NOMO-1 treated with DMSO at 0.1 percent for 48 hours (cell line): ENCODE measurements at regions not wholly inside any gene's neighbourhood (a gene's known extent, or its start where the extent isn't known, plus 50 kb on each side); places are given as distances from the start of the nearest gene placed in this dataset.
"Not testable (repeated sequence)": the region's sequence is repeated elsewhere in the genome, so short reads cannot be mapped to it uniquely, and the experiment has no call there.

Source experiments
- DNase-seq: peaks from one replicate; lab custom pipeline; 2025; ENCODE audit not compliant: unreplicated experiment; lab: John Stamatoyannopoulos, UW

DNA sequence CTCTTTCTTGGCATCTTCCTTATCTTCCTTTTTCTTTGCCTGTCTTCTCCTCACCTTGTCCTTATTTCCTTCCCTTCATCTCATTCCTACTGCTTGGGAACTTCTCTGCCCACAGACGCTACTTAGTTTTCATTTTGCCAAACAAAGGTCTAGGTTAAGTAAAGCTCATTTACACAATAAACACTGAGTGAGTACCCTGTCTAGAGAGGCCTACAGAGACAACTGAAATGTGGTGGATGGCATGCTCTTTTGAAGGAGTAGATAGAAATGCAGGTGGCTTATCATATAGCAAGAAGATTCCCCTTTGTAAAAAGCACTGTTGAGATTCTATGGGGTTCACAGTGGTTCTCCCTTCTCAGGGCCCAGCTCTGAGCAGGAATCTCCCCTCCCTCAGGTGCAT is 319.0 kb downstream of the CNTN3 start:
- DNase-seq, result no peak

DNA sequence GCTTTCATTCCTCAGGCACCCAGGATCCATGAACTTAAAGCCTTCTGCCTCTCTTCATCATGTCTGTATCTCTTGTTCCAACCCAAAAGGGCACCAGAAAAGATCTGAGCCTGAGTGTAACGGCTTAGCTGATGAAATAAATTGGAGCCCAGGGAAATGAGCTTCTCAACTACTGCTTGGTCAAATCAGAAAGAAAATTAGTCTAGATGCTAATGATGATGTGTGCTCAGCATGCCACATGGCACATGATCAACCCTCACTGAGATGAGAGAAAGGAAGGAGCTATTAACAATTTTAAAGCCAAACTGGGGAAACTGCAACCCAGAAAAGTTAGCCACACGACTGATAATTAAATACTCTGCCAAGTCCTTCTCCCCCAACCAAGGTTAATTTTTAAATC is 325.7 kb downstream of the CNTN3 start:
- no peak for DNase-seq

DNA sequence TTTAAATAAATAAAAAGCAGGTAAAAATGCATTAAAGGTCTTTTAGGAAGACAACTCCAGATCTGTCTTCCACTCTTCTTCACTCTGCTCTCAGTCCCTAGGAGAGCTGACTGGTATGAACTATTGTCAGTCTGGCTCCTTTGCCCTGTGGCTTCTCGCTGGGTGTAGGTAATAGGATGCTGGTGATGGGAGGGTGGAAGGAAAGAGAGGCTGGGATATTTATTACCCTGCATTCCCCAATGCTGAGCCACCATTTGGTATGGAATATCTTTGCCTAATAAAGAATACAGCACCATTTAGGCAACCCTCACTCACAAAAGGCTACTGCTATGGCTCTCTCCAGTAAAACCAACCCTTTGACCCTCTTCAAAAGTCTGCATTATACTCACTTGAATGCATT is 326.9 kb downstream of the CNTN3 start:
- no peak for DNase-seq

DNA sequence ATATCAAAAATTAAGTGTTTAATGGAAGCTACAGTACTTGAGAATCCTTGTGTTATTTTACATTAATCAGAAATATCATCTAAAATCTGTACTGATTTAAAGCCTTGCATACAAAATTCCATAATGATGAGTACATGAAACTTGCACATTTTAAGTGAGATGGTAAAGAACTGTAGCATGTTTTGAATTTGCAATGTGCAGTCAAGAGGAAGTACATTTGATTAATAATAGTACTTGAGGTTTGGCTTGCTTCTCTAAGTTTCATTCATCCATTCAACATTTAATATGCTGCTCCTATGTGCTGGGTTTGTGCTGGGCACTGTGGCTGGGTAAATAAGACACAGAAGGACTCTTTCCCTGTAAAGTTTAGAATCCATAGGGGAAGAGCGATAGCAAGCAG is 332.3 kb downstream of the CNTN3 start:
- DNase-seq, result no peak

DNA sequence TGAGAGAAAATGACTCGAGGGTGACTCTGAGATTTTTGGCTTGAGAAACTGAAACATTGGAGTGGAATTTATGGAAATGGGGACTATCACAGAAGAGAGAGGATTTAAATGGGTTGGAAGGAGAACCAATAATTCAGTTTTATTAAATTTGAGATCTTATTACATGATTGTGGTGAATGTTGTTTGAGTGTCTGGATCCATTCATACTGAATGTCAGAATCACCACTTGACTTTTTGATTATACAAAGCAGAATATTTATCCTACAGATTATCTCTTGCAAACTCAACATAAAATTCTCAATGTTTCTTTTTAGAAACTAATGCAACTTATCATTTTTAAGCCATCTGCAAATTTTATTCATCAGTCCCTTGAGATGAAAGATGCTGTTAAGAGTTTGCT is 332.8 kb downstream of the CNTN3 start:
- no peak for DNase-seq

DNA sequence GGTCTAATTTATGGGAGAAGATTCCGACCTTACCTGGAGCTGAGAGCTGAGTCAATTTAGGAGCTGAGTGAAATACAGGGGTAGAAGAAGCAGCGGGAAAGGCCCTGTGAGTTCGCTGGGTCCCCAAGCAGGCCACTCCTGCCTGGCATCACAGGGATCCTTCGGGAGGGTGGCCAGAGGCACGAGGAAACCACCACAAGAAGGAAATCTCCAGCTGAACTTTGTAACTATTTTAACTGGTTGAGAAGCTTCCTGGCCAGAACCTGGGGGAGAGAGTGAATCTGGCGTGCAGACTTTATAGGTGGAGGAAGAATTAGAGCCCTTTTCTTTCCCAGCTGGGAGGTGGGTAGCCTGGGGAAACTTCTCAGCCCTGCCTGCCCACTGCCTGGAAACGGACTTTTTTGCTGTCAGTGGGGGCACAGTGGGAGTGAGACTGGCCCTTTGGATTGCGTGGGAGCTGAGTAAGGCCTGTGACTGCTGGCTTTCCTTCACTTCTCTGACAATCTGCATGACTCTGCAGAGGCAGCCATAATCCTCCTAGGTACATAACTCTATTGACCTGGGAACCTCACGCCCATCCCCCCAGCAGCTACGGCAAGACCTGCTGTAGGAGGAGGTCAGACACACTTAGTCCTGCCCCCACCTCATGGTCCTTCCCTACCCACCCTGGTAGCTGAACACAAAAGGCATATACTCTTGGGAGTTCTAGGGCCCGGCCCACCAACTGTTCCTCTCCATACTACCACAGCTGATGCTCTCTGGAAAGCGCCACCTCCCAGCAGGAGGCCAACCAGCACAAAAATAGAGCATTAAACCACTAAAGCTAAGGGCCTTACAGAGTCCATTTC is 340.7 kb downstream of the CNTN3 start:
- DNase-seq, result no peak

DNA sequence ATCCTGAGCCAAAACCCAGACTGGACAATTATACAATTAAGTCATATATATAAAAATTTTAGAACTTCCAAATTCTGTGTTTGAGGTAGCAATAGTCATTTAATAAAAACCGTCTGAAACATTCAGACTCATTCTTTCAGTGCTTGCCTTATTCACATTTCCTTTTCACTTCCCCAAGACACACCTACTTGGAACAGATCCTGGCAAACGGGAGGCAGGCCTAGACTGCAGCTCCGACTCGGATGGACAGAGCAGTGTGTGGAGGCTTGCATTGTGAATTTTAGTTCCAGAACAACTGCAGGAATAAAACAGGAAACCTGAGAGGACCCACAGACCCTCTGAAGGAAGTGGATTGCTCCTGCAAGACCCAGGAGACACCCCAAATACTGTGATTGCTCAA is 341.4 kb downstream of the CNTN3 start:
- no peak for DNase-seq

DNA sequence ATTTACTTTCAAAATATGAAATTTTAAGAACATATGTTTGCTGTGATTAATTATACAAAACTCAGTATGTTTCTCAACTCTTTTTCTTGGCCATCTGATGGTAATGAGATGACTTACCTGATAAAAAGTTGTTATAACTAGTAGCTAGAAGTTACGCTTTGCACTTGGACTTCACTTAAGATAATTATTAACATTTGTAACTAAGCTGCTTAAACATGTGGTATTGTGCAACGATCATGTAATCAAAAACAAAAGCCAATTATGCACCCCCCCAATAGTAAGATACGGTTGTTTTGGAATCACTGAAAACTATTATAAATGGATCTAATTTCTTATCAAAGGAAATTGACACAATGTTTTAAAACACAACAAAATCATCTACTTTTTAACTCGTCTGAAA is 342.9 kb downstream of the CNTN3 start:
- no peak for DNase-seq

GRCh38 chr3:74269689-74270088 is 344.8 kb downstream of the CNTN3 start:
- no peak for DNase-seq

GRCh38 chr3:74268753-74269152 is 345.7 kb downstream of the CNTN3 start:
- no peak for DNase-seq

DNA sequence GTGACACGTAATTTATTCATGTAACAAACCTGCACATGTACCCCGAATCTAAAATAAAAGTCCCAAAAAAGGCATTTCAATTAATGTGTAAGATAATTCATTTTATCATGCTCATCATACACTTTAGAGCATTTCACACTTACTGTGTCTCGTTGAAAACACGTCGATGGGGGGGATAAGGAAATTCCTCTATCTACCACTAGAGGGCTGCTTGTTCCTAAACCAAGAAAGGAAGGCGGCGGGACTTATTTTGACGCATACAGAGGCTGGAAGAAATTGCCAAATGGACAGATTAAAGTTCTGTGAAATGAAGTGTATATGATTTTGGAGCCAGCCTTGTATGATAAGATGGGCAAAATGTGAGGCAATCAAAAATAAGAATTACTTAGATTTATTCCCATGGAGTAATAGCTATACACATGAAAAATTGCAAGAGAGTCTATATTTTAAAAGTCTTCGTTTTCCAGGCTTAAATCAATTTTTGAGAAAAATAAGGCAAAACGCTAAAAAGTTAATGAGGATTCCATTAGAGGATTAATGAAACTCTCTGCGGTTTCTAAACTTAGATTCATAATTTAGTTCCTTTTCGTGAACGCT is 346.8 kb downstream of the CNTN3 start:
- peak; percentile 25 for DNase-seq

DNA sequence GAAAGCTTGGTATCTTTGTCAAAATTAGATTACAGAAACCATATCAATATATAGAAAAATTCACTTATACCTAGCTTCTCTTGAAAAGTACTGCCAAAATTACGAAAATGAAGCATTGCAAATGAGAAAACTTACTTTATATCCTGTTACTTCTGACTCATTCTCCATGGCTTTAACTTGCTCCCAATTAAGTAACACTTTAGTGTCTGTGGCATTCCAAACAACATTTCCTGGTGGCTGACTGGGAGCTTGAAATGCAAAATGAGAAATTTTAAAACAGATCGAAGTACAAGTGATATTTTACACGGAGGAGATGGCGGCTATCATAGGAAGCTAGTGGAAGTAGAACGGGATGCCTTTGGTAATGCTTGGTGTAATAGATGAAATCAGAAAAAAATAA is 347.3 kb downstream of the CNTN3 start:
- DNase-seq, result no peak

- no peak for DNase-seq
Measured at GRCh38 chr3:74265069-74265468, 349.4 kb downstream of the CNTN3 start.

DNA sequence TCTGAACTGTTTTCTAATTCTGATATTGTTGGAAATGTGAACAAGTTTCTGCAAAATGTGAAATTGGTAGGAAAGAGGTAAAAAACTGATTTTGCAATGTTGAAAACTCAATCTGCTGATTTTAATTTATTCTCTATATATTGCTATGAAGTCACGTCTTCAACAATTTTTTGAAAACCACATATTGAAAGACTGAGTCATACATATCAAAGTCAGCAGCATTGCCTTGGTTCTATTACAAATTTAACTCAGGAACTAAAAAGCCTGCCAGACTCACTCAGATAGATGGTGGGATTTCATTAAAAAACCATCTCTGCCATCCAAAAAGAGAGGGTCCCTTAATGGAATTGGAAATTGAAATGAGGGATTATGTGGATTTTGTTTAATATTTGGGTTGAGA is 351.4 kb downstream of the CNTN3 start:
- no peak for DNase-seq

DNA sequence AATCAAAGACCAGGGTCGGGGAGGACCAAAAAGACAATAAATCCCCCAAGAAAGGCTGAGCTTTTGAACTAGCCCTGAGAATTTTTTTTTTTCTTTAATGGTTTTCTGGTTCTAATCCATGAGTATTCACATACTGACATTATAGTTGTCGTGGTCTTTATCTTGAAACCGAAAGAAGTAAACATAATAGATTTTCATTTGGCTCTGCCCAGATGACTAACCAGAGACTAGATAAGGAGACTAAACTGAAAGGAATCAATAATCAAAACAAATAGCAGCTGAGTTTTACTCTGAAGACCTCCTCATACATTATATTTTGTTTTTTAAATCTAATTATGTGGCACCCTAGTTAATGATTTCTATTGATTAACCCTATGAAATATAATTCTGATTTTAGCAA is 381.4 kb downstream of the CNTN3 start:
- no peak for DNase-seq

DNA sequence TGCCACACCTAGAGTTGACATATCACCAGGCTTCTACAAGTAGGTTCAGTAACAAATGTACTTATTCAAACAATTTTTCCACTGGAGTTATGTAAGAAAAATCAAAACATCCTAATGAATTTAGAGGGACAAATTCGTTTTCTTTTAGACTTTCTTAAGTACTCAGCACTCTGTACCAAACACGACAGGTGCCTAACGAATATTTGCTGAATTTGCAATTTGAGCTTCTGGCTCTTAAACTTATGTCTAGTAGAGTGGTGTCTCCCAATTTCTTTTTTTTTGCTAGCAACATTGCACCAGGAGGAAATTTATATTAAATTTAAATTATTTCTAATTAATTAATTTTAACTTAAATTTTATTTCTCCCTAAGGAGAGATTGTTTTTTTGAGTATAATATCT is 397.0 kb downstream of the CNTN3 start:
- DNase-seq, result no peak

DNA sequence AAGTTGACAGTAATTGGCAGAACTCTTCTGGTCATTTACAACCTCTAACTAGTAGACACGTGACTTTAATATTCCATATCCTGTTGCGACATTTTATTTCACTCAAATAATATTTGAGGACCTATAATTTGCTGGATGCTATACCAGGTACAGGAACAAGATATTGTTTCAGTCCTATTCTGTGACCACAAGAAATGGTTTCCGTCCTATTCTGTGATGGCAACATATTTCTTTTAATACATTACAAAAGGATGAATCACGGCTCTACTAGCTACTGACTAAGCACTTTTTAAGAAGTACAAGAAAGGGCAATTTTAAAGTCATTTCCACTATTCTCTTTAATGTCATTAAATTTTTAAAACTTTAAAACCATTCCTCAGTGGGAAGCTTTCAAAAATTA is 400.2 kb downstream of the CNTN3 start:
- no peak for DNase-seq

DNA sequence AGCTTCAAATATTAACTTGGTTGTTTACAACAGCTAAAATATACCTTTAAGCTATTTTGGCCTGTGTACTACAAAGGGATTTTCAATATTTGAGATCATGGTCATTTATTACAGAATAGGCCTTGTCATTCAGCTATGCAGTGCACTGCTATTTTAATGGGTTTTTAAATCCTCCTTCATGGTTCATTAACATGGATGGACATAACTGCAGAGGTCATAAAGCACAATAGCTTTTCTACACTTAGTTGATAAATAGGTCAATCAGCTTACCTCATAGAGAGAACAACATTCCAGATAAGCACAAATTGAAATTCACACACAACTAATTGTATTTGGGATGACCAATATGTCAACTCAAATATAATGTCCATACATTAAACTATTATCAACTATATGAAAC is 403.7 kb downstream of the CNTN3 start:
- no peak for DNase-seq

- no peak for DNase-seq
Measured at GRCh38 chr3:74200952-74201351, 413.5 kb downstream of the CNTN3 start.

DNA sequence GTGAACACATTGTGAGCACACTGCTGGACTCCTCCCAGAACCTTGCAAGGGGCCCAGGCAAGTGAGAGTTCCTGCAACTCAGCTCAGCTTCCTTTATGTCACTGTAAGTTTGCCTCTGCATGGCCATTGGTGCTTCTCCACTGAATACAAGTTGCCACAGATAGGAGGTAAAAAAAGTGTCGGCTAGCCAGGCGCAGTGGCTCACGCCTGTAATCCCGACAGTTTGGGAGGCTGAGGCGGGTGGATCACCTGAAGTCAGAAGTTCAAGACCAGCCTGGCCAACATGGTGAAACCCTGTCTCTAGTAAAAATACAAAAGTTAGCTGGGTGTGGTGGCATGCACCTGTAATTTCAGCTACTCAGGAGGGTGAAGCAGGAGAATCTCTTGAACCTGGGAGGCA is 435.8 kb downstream of the CNTN3 start:
- DNase-seq, result not testable (repeated sequence)

DNA sequence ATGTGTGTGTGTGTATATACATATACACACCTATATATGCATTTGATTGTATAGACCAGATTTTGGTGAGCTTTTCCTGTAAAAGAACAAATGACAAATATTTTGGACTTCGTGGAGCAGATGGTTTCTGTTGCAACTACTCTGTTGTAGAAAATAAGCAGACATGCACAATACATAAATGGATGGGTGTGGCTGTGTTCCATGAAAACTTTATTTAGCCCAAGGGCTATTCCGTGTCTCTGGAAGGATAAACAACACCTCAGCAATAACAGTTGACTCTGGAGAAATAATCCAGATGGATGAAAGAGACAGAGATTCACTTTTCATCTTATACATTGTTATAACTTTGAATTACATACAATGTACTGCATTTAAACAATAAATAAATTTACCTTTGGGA is 441.4 kb downstream of the CNTN3 start:
- no peak for DNase-seq

- no peak for DNase-seq
Measured at GRCh38 chr3:74167926-74168325, 446.5 kb downstream of the CNTN3 start.

GRCh38 chr3:74165211-74165610 is 449.2 kb downstream of the CNTN3 start:
- DNase-seq, result no peak
